ENCODE measurements at regions not wholly inside any gene's neighbourhood (a gene's known extent, or its start where the extent isn't known, plus 50 kb on each side); places are given as distances from the start of the nearest gene placed in this dataset.

- TF ChIP-seq CTCF (conservative IDR thresholded peaks at IDR 0.05) (no peak), ZFX (IDR thresholded peaks at IDR 0.05) (no peak)
These were observed 89.2 kb downstream of the PTPRS start for GRCh38 chr19:5251096-5252065.

Data from C4-2B (cell line).